GM12873 (cell line): ENCODE measurements at regions not wholly inside any gene's neighbourhood (a gene's known extent, or its start where the extent isn't known, plus 50 kb on each side); places are given as distances from the start of the nearest gene placed in this dataset.

Source experiments
- CTCF ChIP-seq: IDR thresholded peaks from 2 replicates; pipeline ENCODE4 v1.5.1; 2012; ENCODE audit warnings: low read depth, mild to moderate bottlenecking, moderate library complexity, low read length, control low read depth; ENCODE audit not compliant: insufficient read depth; ENCODE audit errors: missing control alignments

GRCh38 chr7:26049081-26049480 is 102.9 kb upstream of the NFE2L3 start:
- TF ChIP-seq CTCF: no peak

DNA sequence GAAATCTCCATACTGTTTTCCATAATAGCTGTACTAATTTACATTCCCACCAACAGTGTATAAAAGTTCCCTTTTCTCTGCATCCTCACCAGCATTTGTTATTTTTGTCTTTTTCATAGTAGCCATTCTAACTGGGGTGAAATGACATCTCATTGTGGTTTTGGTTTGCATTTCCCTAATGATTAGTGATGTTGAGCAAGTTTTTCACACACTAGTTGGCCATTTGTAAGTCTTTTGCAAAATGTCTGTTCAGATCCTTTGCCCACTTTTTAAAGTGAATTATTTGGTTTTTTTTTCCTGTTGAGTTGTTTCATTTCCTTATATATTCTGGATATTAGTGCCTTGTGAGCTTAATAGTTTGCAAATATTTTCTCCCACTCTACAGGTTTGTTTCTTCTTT is 101.0 kb upstream of the NFE2L3 start:
- no peak for TF ChIP-seq CTCF

DNA sequence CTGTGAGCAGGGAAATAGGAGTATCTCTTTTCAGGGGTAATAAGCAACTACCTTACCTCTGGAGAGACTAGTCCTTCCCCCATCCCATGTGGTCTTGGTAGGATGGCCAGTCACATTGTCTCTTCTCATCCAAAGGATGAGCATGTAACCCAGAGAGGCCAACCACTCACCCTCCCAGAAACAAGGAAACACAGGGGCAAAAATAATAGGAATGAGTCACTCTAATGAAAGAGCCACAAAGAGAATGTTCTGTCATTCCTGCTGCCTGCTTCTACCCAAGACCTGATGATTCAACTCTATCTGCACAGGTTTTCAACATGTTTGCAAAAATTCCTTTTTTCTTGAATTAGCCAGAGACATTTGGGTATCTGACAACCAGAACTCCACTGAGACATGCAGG is 99.3 kb upstream of the NFE2L3 start:
- no peak for TF ChIP-seq CTCF

DNA sequence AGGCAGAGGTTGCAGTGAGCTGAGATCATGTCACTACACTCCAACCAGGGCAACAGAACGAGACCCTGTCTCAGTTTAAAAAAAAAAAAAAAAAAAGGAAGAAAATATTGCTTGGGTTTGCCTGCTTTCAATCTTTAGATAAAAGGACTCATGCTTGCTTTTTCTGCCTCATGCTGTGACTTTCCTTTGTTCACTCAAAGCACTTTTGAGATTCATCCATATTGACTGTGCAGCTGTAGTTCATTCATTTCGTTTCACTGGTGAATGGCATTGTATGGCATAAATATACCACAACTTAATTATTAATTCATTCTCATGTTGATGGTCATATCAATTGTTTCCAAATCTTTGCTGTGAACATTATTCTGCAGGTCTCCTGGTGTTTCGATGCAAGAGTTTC is 97.6 kb upstream of the NFE2L3 start:
- no peak for TF ChIP-seq CTCF

- TF ChIP-seq CTCF: no peak
Observed at GRCh38 chr7:26055241-26055640, 96.8 kb upstream of the NFE2L3 start.

DNA sequence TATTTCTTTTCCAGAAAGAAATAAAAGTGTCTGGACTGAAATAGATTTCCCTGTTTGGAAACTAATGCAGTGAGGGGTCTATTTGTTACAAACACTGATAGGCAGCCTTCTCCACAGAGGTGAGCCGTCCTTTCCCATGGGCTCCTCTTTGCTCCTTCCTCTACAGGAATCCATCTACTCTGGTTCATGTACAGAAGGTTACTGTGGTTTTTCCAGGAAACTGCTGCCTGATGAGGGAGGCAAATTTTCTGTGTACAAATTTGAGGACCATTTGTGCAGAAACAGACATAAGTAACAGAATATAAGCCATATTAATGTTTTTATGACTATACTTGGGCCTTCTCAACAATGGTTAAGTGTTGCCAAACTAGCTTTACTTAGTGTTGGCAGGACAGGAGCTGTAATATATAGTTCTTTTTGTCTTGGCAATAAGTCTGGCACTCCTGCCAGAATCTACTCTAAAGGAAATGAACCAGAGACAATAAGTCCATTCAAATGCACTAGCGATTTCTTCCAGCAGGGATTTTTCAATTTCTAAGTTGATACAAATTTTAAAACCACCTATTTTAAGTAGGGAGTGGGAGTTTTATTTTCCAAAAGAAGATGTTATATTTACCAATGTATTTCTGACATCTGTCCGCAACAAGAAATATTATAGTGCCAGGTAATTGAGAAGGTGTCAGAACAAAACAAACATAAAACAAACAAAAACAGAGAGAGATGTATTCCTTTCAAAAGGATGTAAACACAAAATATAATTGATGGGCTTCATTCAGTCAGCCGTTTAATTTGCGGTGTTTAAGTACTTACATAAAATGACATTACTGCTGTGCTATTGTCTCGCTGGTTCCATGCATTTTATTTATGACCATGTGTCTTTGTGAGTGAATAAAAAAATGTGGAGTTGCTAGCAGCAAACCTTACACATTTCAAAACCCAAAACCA is 91.0 kb upstream of the NFE2L3 start:
- TF ChIP-seq CTCF: no peak

DNA sequence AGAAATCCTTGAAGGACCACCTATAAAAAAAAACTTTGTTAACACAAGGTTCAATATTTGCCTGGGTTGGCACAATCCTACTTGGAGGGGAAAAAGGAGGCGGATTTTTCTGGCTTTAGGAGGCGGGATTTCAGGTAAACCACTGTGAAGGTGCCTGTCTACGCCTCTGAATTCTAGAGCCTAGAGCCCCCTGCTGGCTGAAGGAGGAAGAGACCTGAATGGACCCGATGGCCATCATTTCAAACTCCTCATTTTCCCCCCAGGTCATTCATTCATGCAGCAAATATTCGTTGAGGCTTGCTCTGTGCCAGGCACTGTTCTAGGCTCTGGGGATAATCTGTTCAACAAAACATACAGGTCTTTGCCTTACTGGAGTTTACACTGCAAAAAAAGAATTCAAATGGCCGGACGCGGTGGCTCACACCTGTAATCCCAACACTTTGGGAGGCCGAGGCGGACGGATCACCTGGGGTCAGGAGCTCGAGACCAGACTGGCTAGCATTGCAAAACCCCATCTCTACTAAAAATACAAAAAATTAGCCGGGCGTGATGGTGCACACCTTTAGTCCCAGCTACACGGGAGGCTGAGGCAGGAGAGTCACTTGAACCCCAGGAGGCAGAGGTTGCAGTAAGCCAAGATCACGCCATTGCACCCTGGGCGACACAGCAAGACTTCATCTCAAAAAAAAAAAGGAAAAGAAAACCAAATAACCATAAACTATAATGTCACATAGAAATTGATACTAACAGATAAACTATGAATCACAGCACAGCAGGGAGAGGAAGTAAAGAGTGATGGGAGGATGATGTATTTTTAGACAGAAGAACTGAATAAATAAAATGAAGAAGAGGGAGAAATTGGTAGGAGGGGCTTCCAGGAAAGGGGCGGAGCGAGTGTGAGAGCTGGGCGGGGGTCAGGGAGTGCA is 90.1 kb upstream of the NFE2L3 start:
- TF ChIP-seq CTCF: peak; percentile 91
